Activated CD4-positive, CD25-positive, alpha-beta regulatory T cell treated with anti-CD3 and anti-CD28 coated beads, Interleukin-2, amount 50 U/mL, for 16 hours (primary cell): ENCODE measurements at regions not wholly inside any gene's neighbourhood (a gene's known extent, or its start where the extent isn't known, plus 50 kb on each side); places are given as distances from the start of the nearest gene placed in this dataset.

ENCODE experiments used
- DNase-seq: peaks from one replicate; pipeline ENCODE4 v3.0.0-alpha.2; 2020; ENCODE audit warnings: low read depth, low spot score

GRCh38 chr17:79174905-79175856 is 100.6 kb downstream of the ENGASE start:
- no peak for DNase-seq

- DNase-seq = no peak
Observed at GRCh38 chr17:79174193-79174765, 99.7 kb downstream of the ENGASE start.

- no peak for DNase-seq
Observed at GRCh38 chr17:79171188-79171587, 96.6 kb downstream of the ENGASE start.

GRCh38 chr17:79169861-79170260 is 95.2 kb downstream of the ENGASE start:
- DNase-seq = no peak

GRCh38 chr17:79169366-79169765 is 94.7 kb downstream of the ENGASE start:
- DNase-seq = no peak

GRCh38 chr17:79168486-79169055 is 93.9 kb downstream of the ENGASE start:
- DNase-seq = no peak

GRCh38 chr17:79167486-79167885 is 92.9 kb downstream of the ENGASE start:
- no peak for DNase-seq

GRCh38 chr17:79165756-79166473 is 91.3 kb downstream of the ENGASE start:
- no peak for DNase-seq

- no peak for DNase-seq
Observed at GRCh38 chr17:79164913-79165695, 90.5 kb downstream of the ENGASE start.

- DNase-seq = no peak
Observed at GRCh38 chr17:79164408-79164807, 89.8 kb downstream of the ENGASE start.

- DNase-seq = no peak
Observed at GRCh38 chr17:79163071-79163470, 88.4 kb downstream of the ENGASE start.

GRCh38 chr17:79162012-79162963 is 87.7 kb downstream of the ENGASE start:
- no peak for DNase-seq

GRCh38 chr17:79160980-79161636 is 86.5 kb downstream of the ENGASE start:
- no peak for DNase-seq

GRCh38 chr17:79159926-79160325 is 85.3 kb downstream of the ENGASE start:
- DNase-seq = no peak

GRCh38 chr17:79159471-79159870 is 84.8 kb downstream of the ENGASE start:
- DNase-seq = no peak

GRCh38 chr17:79156463-79157095 is 82.0 kb downstream of the ENGASE start:
- no peak for DNase-seq

GRCh38 chr17:79155701-79156100 is 81.1 kb downstream of the ENGASE start:
- DNase-seq = no peak

GRCh38 chr17:79154951-79155585 is 80.4 kb downstream of the ENGASE start:
- DNase-seq = no peak

GRCh38 chr17:79154446-79154845 is 79.8 kb downstream of the ENGASE start:
- DNase-seq = no peak
